Peyer's patch (tissue), 4 donors: ENCODE measurements at regions not wholly inside any gene's neighbourhood (a gene's known extent, or its start where the extent isn't known, plus 50 kb on each side); places are given as distances from the start of the nearest gene placed in this dataset.

ENCODE experiments used
- DNase-seq, 3 donors: peaks; one replicate each; pipeline ENCODE4 v3.0.0-alpha.2; 2017 to 2019
- H3K27ac ChIP-seq, 4 donors: fragments of 200-600 bp; sonication (generic); one replicate each; pipeline ENCODE4 v1.5.1; 2016 to 2019
- H3K27me3 ChIP-seq, 2 donors: fragments of 200-600 bp; sonication (generic); one replicate each; pipeline ENCODE4 v1.5.1; 2019
- H3K36me3 ChIP-seq, 3 donors: fragments of 200-600 bp; sonication (generic); one replicate each; pipeline ENCODE4 v1.5.1; 2016 to 2019
- H3K4me1 ChIP-seq, 4 donors: fragments of 200-600 bp; sonication (generic); one replicate each; pipeline ENCODE4 v1.5.1; 2016 to 2019
- H3K4me3 ChIP-seq, 4 donors: fragments of 200-600 bp; sonication (generic); 1 replicate in 3 of 4; 2 replicates in 1 of 4; pipeline ENCODE4 v1.5.1; 2016 to 2019; ENCODE audit warnings: mild to moderate bottlenecking in 1 of 4
- H3K9me3 ChIP-seq, 4 donors: fragments of 200-600 bp; sonication (generic); one replicate each; pipeline ENCODE4 v1.5.1; 2016 to 2019; ENCODE audit warnings: mild to moderate bottlenecking in 1 of 4
- POLR2A ChIP-seq, 2 donors: fragments of 450-650 bp; IDR thresholded peaks; one replicate each; pipeline ENCODE4 v1.5.1; 2017; ENCODE audit warnings: antibody characterized with exemption in 2 of 2, mild to moderate bottlenecking in 2 of 2, moderate library complexity in 2 of 2
- TF ChIP-seq, protein P1 (sequence below), 6 experiments: fragments of 450-650 bp in 4 of 6; fragments of 200-600 bp in 2 of 6; sonication (generic) in 1 of 6; IDR thresholded peaks; one replicate each; pipeline ENCODE4 v1.5.1; 2017 to 2019; ENCODE audit warnings: antibody characterized with exemption in 6 of 6, mild to moderate bottlenecking in 3 of 6, moderate library complexity in 1 of 6

DNA sequence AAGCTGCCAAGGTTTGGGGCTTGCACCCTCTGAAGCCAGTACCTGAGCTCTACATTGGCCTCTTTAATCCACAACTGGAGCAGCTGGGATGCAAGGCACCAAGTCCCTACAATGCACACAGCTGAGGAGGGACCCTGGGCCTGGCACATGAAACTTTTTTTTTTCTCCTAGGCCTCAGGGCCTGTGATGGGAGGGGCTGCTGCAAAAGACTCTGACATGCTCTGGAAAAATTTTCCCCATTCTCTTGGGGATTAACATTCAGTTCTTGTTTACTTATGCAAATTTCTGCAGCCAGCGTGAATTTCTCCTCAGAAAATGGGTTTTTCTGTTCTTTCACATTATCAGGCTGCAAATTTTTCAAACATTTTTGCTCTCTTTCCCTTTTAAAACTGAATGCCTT, 1072.2 kb downstream of the BRINP3 start:
- Histone ChIP-seq H3K27me3 (no peaks in the 10 kb centered on the region), H3K27ac (no peak overlapping the region), H3K36me3 (no peaks in the 10 kb centered on the region), H3K4me1 (no peaks in the 10 kb centered on the region), H3K4me3 (no peak overlapping the region), H3K9me3 (no peaks in the 10 kb centered on the region)
- no peak for DNase-seq
- no peak for TF ChIP-seq POLR2A (IDR thresholded peaks at IDR 0.05)
- TF ChIP-seq, protein P1, sequence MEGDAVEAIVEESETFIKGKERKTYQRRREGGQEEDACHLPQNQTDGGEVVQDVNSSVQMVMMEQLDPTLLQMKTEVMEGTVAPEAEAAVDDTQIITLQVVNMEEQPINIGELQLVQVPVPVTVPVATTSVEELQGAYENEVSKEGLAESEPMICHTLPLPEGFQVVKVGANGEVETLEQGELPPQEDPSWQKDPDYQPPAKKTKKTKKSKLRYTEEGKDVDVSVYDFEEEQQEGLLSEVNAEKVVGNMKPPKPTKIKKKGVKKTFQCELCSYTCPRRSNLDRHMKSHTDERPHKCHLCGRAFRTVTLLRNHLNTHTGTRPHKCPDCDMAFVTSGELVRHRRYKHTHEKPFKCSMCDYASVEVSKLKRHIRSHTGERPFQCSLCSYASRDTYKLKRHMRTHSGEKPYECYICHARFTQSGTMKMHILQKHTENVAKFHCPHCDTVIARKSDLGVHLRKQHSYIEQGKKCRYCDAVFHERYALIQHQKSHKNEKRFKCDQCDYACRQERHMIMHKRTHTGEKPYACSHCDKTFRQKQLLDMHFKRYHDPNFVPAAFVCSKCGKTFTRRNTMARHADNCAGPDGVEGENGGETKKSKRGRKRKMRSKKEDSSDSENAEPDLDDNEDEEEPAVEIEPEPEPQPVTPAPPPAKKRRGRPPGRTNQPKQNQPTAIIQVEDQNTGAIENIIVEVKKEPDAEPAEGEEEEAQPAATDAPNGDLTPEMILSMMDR (IDR thresholded peaks at IDR 0.05) = no peak

DNA sequence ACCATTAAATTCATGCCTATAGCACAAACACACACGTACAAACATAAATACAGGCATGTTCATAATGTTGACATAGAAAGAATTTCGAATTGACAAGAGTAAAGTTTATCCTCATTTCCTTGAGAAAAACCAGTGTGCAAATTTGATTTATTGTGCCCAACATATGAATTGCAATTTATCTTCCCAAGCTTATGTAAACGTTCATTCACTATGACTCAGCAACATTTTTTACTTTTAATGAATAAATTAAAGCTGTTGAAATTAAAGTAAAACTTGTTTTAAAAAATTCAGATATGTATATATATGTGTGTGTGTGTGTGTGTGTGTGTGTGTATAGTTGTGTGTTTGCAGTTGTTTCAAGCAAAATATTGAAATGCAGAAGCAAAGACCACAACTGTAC, 1067.9 kb downstream of the BRINP3 start:
- no peak overlapping the region for H3K27ac ChIP-seq
- no peaks in the 10 kb centered on the region for H3K36me3 ChIP-seq
- no peak overlapping the region for H3K4me3 ChIP-seq
- no peaks in the 10 kb centered on the region for H3K27me3 ChIP-seq
- TF ChIP-seq, protein P1 (IDR thresholded peaks at IDR 0.05) = no peak
- TF ChIP-seq POLR2A (IDR thresholded peaks at IDR 0.05) = no peak
- DNase-seq = no peak
- no peaks in the 10 kb centered on the region for H3K4me1 ChIP-seq
- H3K9me3 ChIP-seq = no peaks in the 10 kb centered on the region

DNA sequence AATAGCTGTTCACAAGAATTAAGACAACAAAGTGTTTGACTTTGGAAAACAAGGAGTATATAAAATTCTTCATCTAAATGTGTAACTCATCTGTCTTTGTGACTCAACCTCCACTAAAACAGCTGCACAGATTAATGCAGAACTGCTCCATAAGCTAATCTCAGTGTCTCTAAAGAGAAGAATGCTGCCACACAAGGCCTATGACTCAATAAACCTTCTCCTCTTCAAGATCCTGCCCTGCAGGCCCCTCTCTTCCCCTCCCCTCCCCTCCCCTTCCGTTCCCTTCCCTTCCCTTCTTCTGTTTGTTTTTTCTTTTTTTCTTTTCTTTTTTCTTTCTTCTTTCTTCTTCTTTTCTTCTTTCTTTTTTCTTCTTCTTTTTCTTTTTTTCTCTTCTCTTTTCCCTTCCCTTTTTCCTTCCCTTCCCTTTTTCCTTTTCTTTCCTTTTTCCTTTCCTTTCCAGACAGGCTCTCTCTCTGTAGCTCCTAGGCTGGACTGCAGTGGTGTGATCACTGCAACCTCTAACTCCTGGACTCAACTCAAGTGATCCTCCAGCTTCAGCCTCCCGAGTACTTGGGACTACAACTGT, 1052.8 kb downstream of the BRINP3 start:
- H3K4me1 ChIP-seq = no peaks in the 10 kb centered on the region
- H3K9me3 ChIP-seq = no peaks in the 10 kb centered on the region
- no peaks in the 10 kb centered on the region for H3K27me3 ChIP-seq
- no peak overlapping the region for H3K27ac ChIP-seq
- DNase-seq = no peak
- TF ChIP-seq, protein P1 (IDR thresholded peaks at IDR 0.05) = no peak
- TF ChIP-seq POLR2A (IDR thresholded peaks at IDR 0.05) = no peak
- H3K4me3 ChIP-seq = no peak overlapping the region
- no peaks in the 10 kb centered on the region for H3K36me3 ChIP-seq

DNA sequence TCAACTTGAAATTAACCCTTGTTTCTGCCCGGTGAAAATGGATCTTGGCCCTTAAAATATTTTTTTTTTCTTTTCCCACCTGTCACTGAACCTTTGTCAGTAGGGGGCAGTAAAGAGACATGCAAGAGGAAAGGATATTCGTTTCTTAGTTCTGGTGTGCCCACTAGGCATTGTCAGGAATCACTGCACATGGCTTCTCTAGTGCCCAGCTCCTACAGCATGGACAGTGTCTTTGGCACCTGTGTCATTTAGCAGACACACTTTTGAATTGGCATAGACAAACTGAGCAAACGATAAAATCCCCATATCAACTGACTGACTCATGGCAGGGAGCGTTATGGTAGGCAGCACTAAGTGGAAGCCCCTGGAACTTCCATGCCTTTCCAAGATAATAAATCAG, 1048.1 kb downstream of the BRINP3 start:
- no peaks in the 10 kb centered on the region for H3K4me1 ChIP-seq
- H3K27ac ChIP-seq = no peak overlapping the region
- DNase-seq = no peak
- no peaks in the 10 kb centered on the region for H3K27me3 ChIP-seq
- TF ChIP-seq POLR2A (IDR thresholded peaks at IDR 0.05) = no peak
- TF ChIP-seq, protein P1 (IDR thresholded peaks at IDR 0.05) = peak in 4 of 6 experiments; percentile 15 to 45 (median 32)
- H3K9me3 ChIP-seq = no peaks in the 10 kb centered on the region
- no peaks in the 10 kb centered on the region for H3K36me3 ChIP-seq
- H3K4me3 ChIP-seq = no peak overlapping the region

DNA sequence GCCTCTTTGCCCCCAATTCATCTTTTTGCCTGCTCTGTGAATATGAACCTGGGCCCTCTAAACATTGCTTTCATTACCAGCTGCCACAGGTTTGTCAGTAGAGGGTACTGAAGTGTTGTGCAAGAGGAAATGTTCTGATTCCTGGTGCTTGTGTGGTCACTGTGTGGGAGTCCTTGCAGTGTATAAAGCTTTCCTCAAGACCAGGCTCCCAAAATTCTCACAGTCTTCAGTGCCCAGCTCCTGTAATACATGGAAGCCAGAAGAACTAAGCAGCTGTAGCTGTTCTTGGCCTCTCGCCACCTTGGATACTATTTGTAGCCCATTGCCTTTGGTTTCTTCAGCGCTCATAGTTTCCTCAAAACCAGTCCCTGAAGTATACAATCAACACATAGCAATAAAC, 1046.2 kb downstream of the BRINP3 start:
- Histone ChIP-seq H3K27me3 (no peaks in the 10 kb centered on the region), H3K36me3 (no peaks in the 10 kb centered on the region), H3K4me3 (no peak overlapping the region), H3K9me3 (no peaks in the 10 kb centered on the region), H3K27ac (no peak overlapping the region), H3K4me1 (no peaks in the 10 kb centered on the region)
- no peak for DNase-seq
- TF ChIP-seq POLR2A (IDR thresholded peaks at IDR 0.05) = no peak
- TF ChIP-seq, protein P1 (IDR thresholded peaks at IDR 0.05) = no peak

DNA sequence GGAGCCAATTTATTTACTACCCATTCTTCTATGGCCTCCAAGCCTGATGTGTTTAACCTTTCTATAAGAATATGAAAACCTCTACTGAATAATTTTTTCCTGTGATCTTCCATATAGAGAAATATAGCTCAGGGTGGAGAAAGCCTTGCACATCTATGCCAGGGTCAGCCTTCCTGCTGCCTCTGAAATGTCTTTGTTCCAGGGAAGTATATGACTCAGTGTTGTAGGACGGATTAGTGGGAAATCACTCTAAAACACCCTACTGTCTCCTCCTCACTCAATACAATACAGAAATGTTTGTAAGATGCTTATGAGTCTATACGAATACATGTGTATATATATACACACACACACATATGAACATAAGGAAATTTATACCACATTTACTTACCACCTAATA, 1044.9 kb downstream of the BRINP3 start:
- Histone ChIP-seq H3K4me1 (no peaks in the 10 kb centered on the region), H3K27ac (no peak overlapping the region), H3K9me3 (no peaks in the 10 kb centered on the region), H3K36me3 (no peaks in the 10 kb centered on the region), H3K4me3 (no peak overlapping the region), H3K27me3 (no peaks in the 10 kb centered on the region)
- DNase-seq = no peak
- TF ChIP-seq POLR2A (IDR thresholded peaks at IDR 0.05) = no peak
- TF ChIP-seq, protein P1 (IDR thresholded peaks at IDR 0.05) = no peak
